Heart right ventricle (tissue), 16 donors: ENCODE measurements at regions not wholly inside any gene's neighbourhood (a gene's known extent, or its start where the extent isn't known, plus 50 kb on each side); places are given as distances from the start of the nearest gene placed in this dataset.
"Not testable (repeated sequence)": the region's sequence is repeated elsewhere in the genome, so short reads cannot be mapped to it uniquely, and the experiment has no call there.

ENCODE experiments used
- ATAC-seq, 8 donors: fragments of 200-7000 bp; cut with Tn5 transposase; one replicate each; pipeline ENCODE4 v1.9.1; 2020; ENCODE audit warnings: mild to moderate bottlenecking in 8 of 8, moderate library complexity in 8 of 8, moderate number of reproducible peaks in 1 of 8
- DNase-seq, 2 donors: peaks; one replicate each; pipeline ENCODE4 v3.0.0-alpha.2; 2020
- H3K27ac ChIP-seq, 10 donors: fragments of 200-600 bp; sonication (generic) in 2 of 10; one replicate each; pipeline versions ENCODE4 v1.5.0 to v1.8.0; 2020 to 2022; ENCODE audit warnings: mild to moderate bottlenecking in 3 of 10
- H3K27me3 ChIP-seq, 7 donors: fragments of 200-600 bp; one replicate each; pipeline ENCODE4 v1.8.0; 2021 to 2022; ENCODE audit warnings: mild to moderate bottlenecking in 2 of 7
- H3K36me3 ChIP-seq, 9 donors: fragments of 200-600 bp; sonication (generic) in 1 of 9; one replicate each; pipeline versions ENCODE4 v1.5.0 to v1.8.0; 2020 to 2022; ENCODE audit warnings: mild to moderate bottlenecking in 2 of 9
- H3K4me1 ChIP-seq, 9 donors: fragments of 200-600 bp; sonication (generic) in 1 of 9; one replicate each; pipeline versions ENCODE4 v1.5.0 to v1.8.0; 2020 to 2022; ENCODE audit warnings: mild to moderate bottlenecking in 4 of 9
- H3K4me3 ChIP-seq, 10 donors: fragments of 200-600 bp; sonication (generic) in 2 of 10; one replicate each; pipeline versions ENCODE4 v1.5.0 to v1.8.0; 2020 to 2022; ENCODE audit warnings: mild to moderate bottlenecking in 7 of 10, moderate library complexity in 2 of 10
- H3K9me3 ChIP-seq, 11 donors: fragments of 200-600 bp in 10 of 11; sonication (generic) in 2 of 11; one replicate each; pipeline versions ENCODE4 v1.5.0 to v1.8.0; 2013 to 2022; ENCODE audit warnings: mild to moderate bottlenecking in 2 of 11, control low read depth in 1 of 11, moderate library complexity in 1 of 11
- WGBS, 2 donors: extraction: QIAGEN DNeasy Blood & Tissue Kit; methylation state at CpG; one replicate each; pipeline ENCODE4 v1.1.7; 2013; ENCODE audit warnings: inconsistent platforms in 1 of 2; 5-methylcytosine and 5-hydroxymethylcytosine counted together
- intact Hi-C, 10 donors: fragments of 100-400 bp; cut with DNase I; formaldehyde crosslinking; loops; one replicate each; pipeline versions ENCODE4 v1.11.1 to v1.14.2; 2022
- TF ChIP-seq, protein P1 (sequence below), 9 donors: fragments of 200-600 bp; sonication (generic) in 2 of 9; IDR thresholded peaks; one replicate each; pipeline versions ENCODE4 v1.5.0 to v1.8.0; 2021 to 2022; ENCODE audit warnings: antibody characterized with exemption in 9 of 9, mild to moderate bottlenecking in 5 of 9, moderate library complexity in 1 of 9
- donor health status: Arrhythmogenic right ventricular cardiomyopathy.
- donor health status: ischemic (EF 13 %, LVEDD 7.1; RV severe dilation, severe dysfunction).
- donor health status: healthy with polysubstance abuse.
- donor health status: DM: no; HTN: yes; CAD: no.
- donor health status: DM: no; HTN: no; CAD: no.
- donor health status: ischemic (EF 25% LVEDD 6.9; RV normal size, moderate dysfunction).
- donor health status: ischemic (EF 25% LVEDD 5.7; RV mildly dilated, moderate dysfunction).
- donor health status: healthy.
- donor health status: DM: yes; HTN: yes; CAD: no.
- donor health status: Ischemic cardiomyopathy.
- donor health status: ischemic (EF 35%, LVEDD 5.7; RV mildly dilated, moderate dysfunction).
- donor health status: nonischemic (EF 11% LVEDD 7.7; RV severe dilation, severe dysfunction).
- donor health status: DM: yes; HTN: yes; CAD: no.
- donor health status: PGD.
- donor health status: ischemic (EF 29% LVEDD 5.4; RV normal size, mild dysfunction).
- donor health status: nonischemic (EF 23%, LVEDD 6.1; RV moderate dilation, normal function).

DNA sequence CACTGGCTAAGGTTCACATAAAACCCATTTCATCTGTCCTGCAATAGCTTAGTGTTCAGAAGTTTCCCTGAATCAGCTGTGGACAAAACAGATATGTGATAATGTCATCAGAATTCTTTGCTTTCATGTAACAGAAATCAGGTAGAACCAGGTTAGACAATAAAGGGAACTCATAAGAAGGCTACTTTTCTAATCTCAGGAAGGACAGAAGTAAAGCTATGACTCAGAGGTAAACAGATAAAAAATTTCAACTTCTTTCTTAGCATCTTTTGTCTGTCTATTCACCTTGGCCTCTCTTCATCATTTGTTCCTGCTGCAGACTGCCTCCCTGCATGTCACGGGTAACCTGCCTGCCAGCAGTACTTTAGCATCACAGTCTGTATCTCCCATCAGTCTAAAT lies 643.1 kb downstream of the MECOM start:
- ATAC-seq = no peak
- intact Hi-C loops = no loop called here

DNA sequence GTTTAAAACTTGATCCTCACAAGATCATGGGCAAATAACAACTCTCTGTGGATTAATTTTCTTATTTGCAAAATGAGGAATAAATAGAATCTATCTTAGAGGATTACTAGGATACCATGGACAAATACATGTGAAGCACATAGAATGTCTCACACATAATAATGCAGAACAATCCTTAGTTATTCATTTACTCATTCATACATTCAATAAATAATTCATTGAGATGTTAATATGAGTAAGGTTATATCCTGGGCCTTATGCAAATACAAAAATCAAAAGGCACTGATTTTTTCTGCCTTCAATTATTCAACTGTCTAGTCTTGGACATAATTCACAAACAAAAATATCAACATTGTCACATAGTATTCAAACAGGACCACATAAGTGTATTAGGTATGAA lies 654.1 kb downstream of the MECOM start:
- no peak for ATAC-seq
- H3K27me3 ChIP-seq = no peaks in the 10 kb centered on the region
- DNase-seq = no peak

More for the DNA sequence above, 643.1 kb downstream of the MECOM start:
- Histone ChIP-seq H3K27ac (no peak overlapping the region), H3K27me3 (no peaks in the 10 kb centered on the region), H3K4me3 (no peak overlapping the region), H3K36me3 (no peaks in the 10 kb centered on the region), H3K4me1 (no peaks in the 10 kb centered on the region), H3K9me3 (no peaks in the 10 kb centered on the region)
- 88% methylated on average over 1 of the region's 1 CpG; no CpG with 5 or more reads in 1 of the 2 donors for WGBS, 2 donors
- no peak for DNase-seq
- TF ChIP-seq, protein P1, sequence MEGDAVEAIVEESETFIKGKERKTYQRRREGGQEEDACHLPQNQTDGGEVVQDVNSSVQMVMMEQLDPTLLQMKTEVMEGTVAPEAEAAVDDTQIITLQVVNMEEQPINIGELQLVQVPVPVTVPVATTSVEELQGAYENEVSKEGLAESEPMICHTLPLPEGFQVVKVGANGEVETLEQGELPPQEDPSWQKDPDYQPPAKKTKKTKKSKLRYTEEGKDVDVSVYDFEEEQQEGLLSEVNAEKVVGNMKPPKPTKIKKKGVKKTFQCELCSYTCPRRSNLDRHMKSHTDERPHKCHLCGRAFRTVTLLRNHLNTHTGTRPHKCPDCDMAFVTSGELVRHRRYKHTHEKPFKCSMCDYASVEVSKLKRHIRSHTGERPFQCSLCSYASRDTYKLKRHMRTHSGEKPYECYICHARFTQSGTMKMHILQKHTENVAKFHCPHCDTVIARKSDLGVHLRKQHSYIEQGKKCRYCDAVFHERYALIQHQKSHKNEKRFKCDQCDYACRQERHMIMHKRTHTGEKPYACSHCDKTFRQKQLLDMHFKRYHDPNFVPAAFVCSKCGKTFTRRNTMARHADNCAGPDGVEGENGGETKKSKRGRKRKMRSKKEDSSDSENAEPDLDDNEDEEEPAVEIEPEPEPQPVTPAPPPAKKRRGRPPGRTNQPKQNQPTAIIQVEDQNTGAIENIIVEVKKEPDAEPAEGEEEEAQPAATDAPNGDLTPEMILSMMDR (IDR thresholded peaks at IDR 0.05) = no peak

DNA sequence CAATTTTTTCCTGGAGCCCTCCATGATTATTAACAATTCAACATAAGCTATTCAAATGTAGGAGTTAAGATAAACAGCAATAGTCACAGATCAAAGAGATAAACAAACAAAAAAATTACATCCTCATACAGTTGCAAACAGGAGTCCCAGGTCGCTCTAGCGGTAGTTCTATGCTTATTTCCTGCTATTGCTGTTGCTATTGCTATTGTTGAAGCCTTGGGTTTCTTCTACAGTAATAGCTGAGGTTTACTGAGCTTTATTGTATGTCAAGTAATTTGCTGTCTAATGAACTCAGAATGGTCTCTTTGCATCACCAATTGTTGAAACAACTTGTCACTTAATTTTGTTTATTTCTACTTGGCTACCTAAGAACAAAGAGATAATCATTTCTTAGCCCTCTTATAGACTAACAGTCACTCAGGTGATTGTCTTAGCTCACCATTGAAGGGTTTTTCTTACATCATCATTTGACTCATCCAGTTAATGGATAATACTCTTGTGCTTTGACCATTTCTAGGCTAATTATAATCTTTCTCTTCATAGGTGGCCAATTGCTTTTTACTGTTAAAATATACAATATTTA lies 654.6 kb downstream of the MECOM start:
- H3K27me3 ChIP-seq = no peaks in the 10 kb centered on the region
- H3K27ac ChIP-seq = no peak overlapping the region
- intact Hi-C loops = no loop called here
- ATAC-seq (no peak), DNase-seq (no peak)
- H3K4me3 ChIP-seq = no peak overlapping the region
- no peaks in the 10 kb centered on the region for H3K36me3 ChIP-seq
- H3K4me1 ChIP-seq = no peaks in the 10 kb centered on the region
- TF ChIP-seq, protein P1 (IDR thresholded peaks at IDR 0.05) = no peak
- H3K9me3 ChIP-seq = no peaks in the 10 kb centered on the region
- 24 to 40% methylated on average over 2 of the region's 2 CpGs for WGBS, 2 donors

More for the DNA sequence above, 654.1 kb downstream of the MECOM start:
- intact Hi-C loops = no loop called here
- Histone ChIP-seq H3K9me3 (no peaks in the 10 kb centered on the region), H3K36me3 (no peaks in the 10 kb centered on the region), H3K27ac (no peak overlapping the region), H3K4me3 (no peak overlapping the region), H3K4me1 (no peaks in the 10 kb centered on the region)
- TF ChIP-seq, protein P1 (IDR thresholded peaks at IDR 0.05) = no peak

DNA sequence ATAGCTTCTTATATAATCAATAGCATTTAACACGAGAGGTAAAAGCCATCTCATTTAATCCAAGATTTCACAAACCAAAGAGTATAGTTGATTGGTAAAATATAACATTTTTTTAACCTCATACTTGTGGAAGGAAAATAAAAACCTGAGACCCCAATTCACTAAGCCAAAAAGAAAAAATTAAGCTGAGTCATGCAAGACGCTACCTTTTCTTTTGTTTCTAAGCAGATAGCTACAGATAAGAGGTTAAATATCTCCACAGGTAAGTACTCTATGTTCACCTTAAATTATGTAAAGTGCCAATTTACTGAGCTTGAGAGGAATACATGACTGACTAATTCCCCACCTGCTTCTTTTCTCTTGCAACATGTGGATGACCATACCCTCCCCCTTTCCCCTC lies 656.4 kb downstream of the MECOM start:
- TF ChIP-seq, protein P1 (IDR thresholded peaks at IDR 0.05) = no peak
- Histone ChIP-seq H3K27me3 (no peaks in the 10 kb centered on the region), H3K4me3 (no peak overlapping the region), H3K27ac (no peak overlapping the region), H3K36me3 (no peaks in the 10 kb centered on the region), H3K4me1 (no peaks in the 10 kb centered on the region), H3K9me3 (no peaks in the 10 kb centered on the region)
- DNase-seq (no peak), ATAC-seq (no peak)
- intact Hi-C loops = no loop called here
- WGBS, 2 donors = 79 to 87% methylated on average over 2 of the region's 2 CpGs

DNA sequence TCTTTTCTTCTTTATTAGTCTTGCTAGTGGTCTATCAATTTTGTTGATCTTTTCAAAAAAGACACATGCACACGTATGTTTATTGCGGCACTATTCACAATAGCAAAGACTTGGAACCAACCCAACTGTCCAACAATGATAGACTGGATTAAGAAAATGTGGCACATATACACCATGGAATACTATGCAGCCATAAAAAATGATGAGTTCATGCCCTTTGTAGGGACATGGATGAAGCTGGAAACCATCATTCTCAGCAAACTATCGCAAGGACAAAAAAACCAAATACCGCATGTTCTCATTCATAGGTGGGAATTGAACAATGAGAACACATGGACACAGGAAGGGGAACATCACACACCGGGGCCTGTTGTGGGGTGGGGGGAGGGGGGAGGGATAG lies 657.1 kb downstream of the MECOM start:
- H3K27me3 ChIP-seq, H3K36me3 ChIP-seq, H3K4me1 ChIP-seq, H3K27ac ChIP-seq, H3K9me3 ChIP-seq, ATAC-seq, intact Hi-C loops, DNase-seq, H3K4me3 ChIP-seq: not testable (repeated sequence)
- 96 to 97% methylated on average over 4 of the region's 5 CpGs for WGBS, 2 donors
